Neural progenitor cell (in vitro differentiated cells): ENCODE measurements at regions not wholly inside any gene's neighbourhood (a gene's known extent, or its start where the extent isn't known, plus 50 kb on each side); places are given as distances from the start of the nearest gene placed in this dataset.

ENCODE experiments used
- EZH2 ChIP-seq: fragments of 200-600 bp; sonication (generic); IDR thresholded peaks from 2 replicates; pipeline ENCODE4 v1.6.1; 2017; ENCODE audit warnings: antibody characterized with exemption, mild to moderate bottlenecking, moderate library complexity
- TF ChIP-seq, protein P1 (sequence below): fragments of 200-600 bp; sonication (generic); IDR thresholded peaks from 2 replicates; pipeline ENCODE4 v1.5.1; 2017; ENCODE audit warnings: antibody characterized with exemption, mild to moderate bottlenecking

DNA sequence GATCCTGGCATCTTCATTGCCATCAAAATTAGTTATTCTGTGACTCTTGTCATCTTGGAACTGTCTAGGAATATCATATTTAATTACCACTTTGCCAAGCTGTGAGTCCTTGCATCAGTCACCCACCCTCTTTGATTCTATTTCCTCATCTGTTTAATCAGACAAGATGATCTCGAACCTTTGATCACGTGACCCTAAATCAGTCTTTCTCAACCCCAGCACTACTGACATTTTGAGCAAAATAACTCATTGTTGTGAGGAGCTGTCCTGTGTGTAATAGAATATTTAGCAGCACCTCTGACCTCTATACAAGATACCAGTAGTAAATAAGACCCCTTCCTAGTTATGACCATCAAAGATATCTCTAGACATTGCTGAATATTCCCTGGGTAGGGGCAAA, 343.4 kb upstream of the ARPP21 start:
- TF ChIP-seq, protein P1, sequence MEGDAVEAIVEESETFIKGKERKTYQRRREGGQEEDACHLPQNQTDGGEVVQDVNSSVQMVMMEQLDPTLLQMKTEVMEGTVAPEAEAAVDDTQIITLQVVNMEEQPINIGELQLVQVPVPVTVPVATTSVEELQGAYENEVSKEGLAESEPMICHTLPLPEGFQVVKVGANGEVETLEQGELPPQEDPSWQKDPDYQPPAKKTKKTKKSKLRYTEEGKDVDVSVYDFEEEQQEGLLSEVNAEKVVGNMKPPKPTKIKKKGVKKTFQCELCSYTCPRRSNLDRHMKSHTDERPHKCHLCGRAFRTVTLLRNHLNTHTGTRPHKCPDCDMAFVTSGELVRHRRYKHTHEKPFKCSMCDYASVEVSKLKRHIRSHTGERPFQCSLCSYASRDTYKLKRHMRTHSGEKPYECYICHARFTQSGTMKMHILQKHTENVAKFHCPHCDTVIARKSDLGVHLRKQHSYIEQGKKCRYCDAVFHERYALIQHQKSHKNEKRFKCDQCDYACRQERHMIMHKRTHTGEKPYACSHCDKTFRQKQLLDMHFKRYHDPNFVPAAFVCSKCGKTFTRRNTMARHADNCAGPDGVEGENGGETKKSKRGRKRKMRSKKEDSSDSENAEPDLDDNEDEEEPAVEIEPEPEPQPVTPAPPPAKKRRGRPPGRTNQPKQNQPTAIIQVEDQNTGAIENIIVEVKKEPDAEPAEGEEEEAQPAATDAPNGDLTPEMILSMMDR = no peak
- TF ChIP-seq EZH2 = no peak
